ENCODE measurements at regions not wholly inside any gene's neighbourhood (a gene's known extent, or its start where the extent isn't known, plus 50 kb on each side); places are given as distances from the start of the nearest gene placed in this dataset.

DNA sequence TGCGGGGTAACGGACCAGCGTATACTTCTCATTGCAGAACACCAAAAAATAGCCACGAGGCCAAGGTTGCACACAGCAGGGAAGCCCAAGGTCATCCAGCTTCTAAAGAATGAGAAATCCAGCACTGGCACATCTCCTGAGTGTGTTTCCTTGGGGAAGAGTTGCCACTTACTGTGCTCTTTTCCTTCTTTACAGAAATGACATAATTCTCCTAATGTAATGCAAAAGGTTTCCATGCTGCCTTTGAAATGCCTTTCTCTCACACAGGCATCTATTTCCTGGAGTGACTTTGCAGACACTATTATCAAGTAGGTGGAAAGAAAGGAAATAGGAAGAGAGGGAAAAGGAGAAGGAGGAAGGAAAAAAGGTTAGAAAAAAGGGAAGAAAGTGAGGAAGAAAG is 862.1 kb upstream of the CELF4 start:
- DNase-seq (ENCODE audit: low read depth) = no peak
- no peak for TF ChIP-seq CTCF (conservative IDR thresholded peaks at IDR 0.05; ENCODE audit: control insufficient read depth, insufficient read depth, low read depth, low read length)
- no peak overlapping the region for H3K4me3 ChIP-seq (ENCODE audit: control insufficient read depth, low read depth, low read length)

DNA sequence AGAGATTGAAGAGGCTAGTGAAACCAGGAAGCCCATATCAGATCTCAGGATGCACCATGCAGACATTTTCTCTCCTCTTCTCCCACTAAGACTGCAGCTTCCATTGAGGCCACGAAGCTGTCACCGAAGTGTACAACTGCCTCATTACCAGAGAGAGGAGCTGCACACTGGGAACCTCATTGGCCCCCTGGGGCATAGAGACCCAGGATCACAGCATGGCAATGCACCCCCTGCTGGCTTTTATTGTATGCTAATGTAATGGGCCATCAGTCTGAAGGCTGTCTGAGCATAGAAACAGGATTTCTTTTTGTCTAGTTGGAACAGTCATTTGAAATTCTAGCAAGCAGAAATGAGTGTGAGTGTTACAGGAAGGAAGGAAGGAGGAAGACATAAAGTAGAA is 861.6 kb upstream of the CELF4 start:
- H3K4me3 ChIP-seq (ENCODE audit: control insufficient read depth, low read depth, low read length) = no peak overlapping the region
- TF ChIP-seq CTCF (conservative IDR thresholded peaks at IDR 0.05; ENCODE audit: control insufficient read depth, insufficient read depth, low read depth, low read length) = no peak
- DNase-seq (ENCODE audit: low read depth) = no peak

DNA sequence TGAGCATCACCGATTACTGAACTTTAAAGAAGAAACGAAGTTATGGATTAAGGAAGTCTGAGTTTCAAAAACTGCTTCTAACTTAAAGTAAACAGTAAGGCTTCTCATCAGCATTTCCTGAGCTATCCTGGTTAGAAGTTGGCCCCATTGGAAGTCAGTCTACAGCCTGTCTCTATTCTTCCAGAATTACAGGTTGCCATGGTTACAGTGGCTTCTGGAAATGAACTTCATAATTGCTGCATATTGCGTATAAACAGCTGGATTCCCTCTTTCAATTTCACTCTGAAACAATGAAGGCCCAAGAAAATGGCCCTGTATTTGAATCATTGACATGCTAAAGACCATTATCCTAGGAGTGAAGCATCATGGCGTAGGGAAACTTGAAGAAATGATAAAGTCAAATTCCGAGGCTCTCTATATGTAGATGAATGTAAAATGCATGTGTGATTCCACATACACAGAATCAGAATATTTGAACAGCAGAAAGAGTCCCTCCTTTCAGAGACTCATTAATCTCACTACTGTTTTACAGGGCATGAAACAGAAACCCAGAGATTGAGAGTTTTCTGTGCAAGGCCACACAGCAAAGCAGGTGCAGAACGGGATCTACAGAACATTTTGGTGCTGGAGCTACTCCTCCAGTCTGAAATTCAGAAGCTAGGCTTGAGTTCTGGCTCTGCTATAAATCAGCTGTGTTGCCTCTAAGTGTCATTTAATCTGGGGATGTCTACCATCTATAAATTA is 856.4 kb upstream of the CELF4 start:
- H3K4me3 ChIP-seq (ENCODE audit: control insufficient read depth, low read depth, low read length) = no peak overlapping the region
- no peak for DNase-seq (ENCODE audit: low read depth)
- TF ChIP-seq CTCF (conservative IDR thresholded peaks at IDR 0.05; ENCODE audit: control insufficient read depth, insufficient read depth, low read depth, low read length) = no peak

- DNase-seq (ENCODE audit: low read depth) = no peak
- TF ChIP-seq CTCF (conservative IDR thresholded peaks at IDR 0.05; ENCODE audit: control insufficient read depth, insufficient read depth, low read depth, low read length) = no peak
- H3K4me3 ChIP-seq (ENCODE audit: control insufficient read depth, low read depth, low read length) = no peak overlapping the region
Measured at GRCh38 chr18:38421021-38421420, 855.4 kb upstream of the CELF4 start.

DNA sequence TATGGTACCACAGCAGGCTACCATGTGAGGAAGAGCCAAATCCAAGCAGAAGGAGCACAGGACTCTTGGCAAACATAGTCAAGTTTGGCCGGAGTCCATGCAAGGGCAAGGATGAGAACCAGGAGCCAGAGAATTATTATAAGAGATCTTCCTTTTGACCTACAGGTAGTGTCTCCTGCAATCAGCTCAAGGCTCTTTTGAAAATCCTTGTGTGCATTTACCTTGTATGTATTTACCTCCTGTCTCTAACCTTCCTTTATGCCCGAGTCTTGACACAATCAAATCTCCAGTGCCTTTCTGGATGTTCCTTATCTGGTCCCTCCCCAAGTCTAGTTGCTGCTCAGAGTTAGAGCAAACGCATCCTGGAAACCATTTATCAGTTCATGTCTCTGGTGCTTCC is 855.0 kb upstream of the CELF4 start:
- H3K4me3 ChIP-seq (ENCODE audit: control insufficient read depth, low read depth, low read length) = no peak overlapping the region
- no peak for DNase-seq (ENCODE audit: low read depth)
- no peak for TF ChIP-seq CTCF (conservative IDR thresholded peaks at IDR 0.05; ENCODE audit: control insufficient read depth, insufficient read depth, low read depth, low read length)

DNA sequence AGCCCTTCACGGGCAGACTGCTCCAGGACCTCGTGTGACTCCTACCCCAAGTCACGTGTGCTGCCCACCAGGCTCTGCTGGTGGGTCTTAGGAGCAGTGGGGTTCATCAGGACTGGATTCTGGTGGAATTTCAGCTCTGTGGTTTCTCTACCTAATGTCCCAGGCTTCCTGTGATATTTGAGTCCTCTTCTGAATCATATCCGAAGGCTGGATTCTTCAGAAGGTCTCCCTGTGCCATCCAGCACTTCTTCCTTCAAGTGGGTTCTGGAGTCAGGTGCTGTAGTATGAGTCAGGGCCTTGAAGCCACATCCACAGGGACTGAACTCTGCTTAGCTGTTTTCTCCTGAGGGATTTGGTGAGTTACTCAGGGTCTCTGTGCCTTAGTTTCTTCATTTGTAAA is 850.2 kb upstream of the CELF4 start:
- no peak for TF ChIP-seq CTCF (conservative IDR thresholded peaks at IDR 0.05; ENCODE audit: control insufficient read depth, insufficient read depth, low read depth, low read length)
- no peak for DNase-seq (ENCODE audit: low read depth)
- no peak overlapping the region for H3K4me3 ChIP-seq (ENCODE audit: control insufficient read depth, low read depth, low read length)

DNA sequence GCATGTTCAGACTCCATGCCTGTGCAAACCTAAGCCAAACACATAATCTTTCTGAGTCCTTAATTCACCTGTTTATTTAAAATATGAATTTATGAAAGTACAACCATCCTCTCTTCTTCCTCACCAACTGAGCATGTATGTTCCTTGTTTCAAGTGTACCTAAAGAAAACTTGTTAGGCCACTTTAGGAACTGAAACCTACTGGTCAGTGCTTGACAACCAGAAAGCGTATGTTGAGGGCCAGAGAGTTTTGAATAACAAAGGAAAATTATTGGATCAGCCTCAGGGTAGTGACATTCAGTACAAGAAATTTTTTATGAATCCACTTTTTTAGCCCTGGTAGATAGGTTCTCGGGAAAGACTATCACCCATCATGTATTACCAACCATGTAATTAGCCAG is 847.6 kb upstream of the CELF4 start:
- no peak overlapping the region for H3K4me3 ChIP-seq (ENCODE audit: control insufficient read depth, low read depth, low read length)
- no peak for DNase-seq (ENCODE audit: low read depth)

More for the DNA sequence above, 847.6 kb upstream of the CELF4 start:
- no peak for TF ChIP-seq CTCF (conservative IDR thresholded peaks at IDR 0.05; ENCODE audit: control insufficient read depth, insufficient read depth, low read depth, low read length)

Data from fibroblast of mammary gland (primary cell).